ENCODE measurements at regions not wholly inside any gene's neighbourhood (a gene's known extent, or its start where the extent isn't known, plus 50 kb on each side); places are given as distances from the start of the nearest gene placed in this dataset.

- Mint-ChIP-seq H3K27me3 (ENCODE audit: low read depth, unreplicated experiment) (no peaks in the 10 kb centered on the region), H3K27ac (ENCODE audit: unreplicated experiment) (no peak overlapping the region)
Measured at GRCh38 chr3:182390421-182390820, 402.9 kb upstream of the ATP11B start.

GRCh38 chr3:182392182-182392937 lies 400.9 kb upstream of the ATP11B start:
- Histone ChIP-seq H3K4me1 (ENCODE audit: insufficient read depth, low read length) (peaks cover 7% of the 10 kb centered on the region), H2AFZ (ENCODE audit: low read depth, low read length) (no peak overlapping the region), H3K4me2 (ENCODE audit: low read length) (no peak overlapping the region), H3K9me3 (ENCODE audit: insufficient read depth, low read depth, low read length) (no peaks in the 10 kb centered on the region), H4K20me1 (ENCODE audit: insufficient read depth, low read length) (no peaks in the 10 kb centered on the region), H3K27me3 (ENCODE audit: insufficient read depth, low read length) (no peaks in the 10 kb centered on the region), H3K4me3 (ENCODE audit: insufficient read depth, low read depth, low read length) (no peak overlapping the region), H3K9ac (ENCODE audit: low read length) (no peak overlapping the region), H3K27ac (ENCODE audit: low read depth, low read length) (no peak overlapping the region), H3K36me3 (ENCODE audit: insufficient read depth, low read length) (no peaks in the 10 kb centered on the region), H3K79me2 (ENCODE audit: insufficient read depth, low read length) (no peaks in the 10 kb centered on the region)
- no peaks in the 10 kb centered on the region for H3K9me3 Mint-ChIP-seq (ENCODE audit: unreplicated experiment)
- no peak overlapping the region for H3K27ac Mint-ChIP-seq (ENCODE audit: unreplicated experiment)
- DNase-seq (ENCODE audit: low read depth), result no peak
- FAIRE-seq, result no peak
- H3K4me3 Mint-ChIP-seq (ENCODE audit: unreplicated experiment), result no peak overlapping the region
- H3K4me1 Mint-ChIP-seq (ENCODE audit: low read depth, unreplicated experiment), result no peaks in the 10 kb centered on the region
- H3K36me3 Mint-ChIP-seq (ENCODE audit: low read depth, unreplicated experiment), result no peaks in the 10 kb centered on the region
- no peaks in the 10 kb centered on the region for H3K27me3 Mint-ChIP-seq (ENCODE audit: low read depth, unreplicated experiment)
- TF ChIP-seq EZH2 (IDR thresholded peaks at IDR 0.05; ENCODE audit: insufficient read depth, low read length) (no peak), CTCF (IDR thresholded peaks at IDR 0.05; ENCODE audit: insufficient read depth, low read depth, low read length) (no peak)

More at GRCh38 chr3:182390421-182390820, 402.9 kb upstream of the ATP11B start:
- Histone ChIP-seq H3K9ac (ENCODE audit: low read length) (no peak overlapping the region), H3K36me3 (ENCODE audit: insufficient read depth, low read length) (no peaks in the 10 kb centered on the region), H3K27ac (ENCODE audit: low read depth, low read length) (no peak overlapping the region), H3K4me2 (ENCODE audit: low read length) (no peak overlapping the region), H4K20me1 (ENCODE audit: insufficient read depth, low read length) (no peaks in the 10 kb centered on the region), H3K27me3 (ENCODE audit: insufficient read depth, low read length) (no peaks in the 10 kb centered on the region), H3K79me2 (ENCODE audit: insufficient read depth, low read length) (no peaks in the 10 kb centered on the region), H2AFZ (ENCODE audit: low read depth, low read length) (no peak overlapping the region), H3K4me1 (ENCODE audit: insufficient read depth, low read length) (peaks cover 7% of the 10 kb centered on the region), H3K9me3 (ENCODE audit: insufficient read depth, low read depth, low read length) (no peaks in the 10 kb centered on the region), H3K4me3 (ENCODE audit: insufficient read depth, low read depth, low read length) (no peak overlapping the region)
- Mint-ChIP-seq H3K36me3 (ENCODE audit: low read depth, unreplicated experiment) (no peaks in the 10 kb centered on the region), H3K9me3 (ENCODE audit: unreplicated experiment) (no peaks in the 10 kb centered on the region), H3K4me3 (ENCODE audit: unreplicated experiment) (no peak overlapping the region), H3K4me1 (ENCODE audit: low read depth, unreplicated experiment) (no peaks in the 10 kb centered on the region)
- TF ChIP-seq EZH2 (IDR thresholded peaks at IDR 0.05; ENCODE audit: insufficient read depth, low read length) (no peak), CTCF (IDR thresholded peaks at IDR 0.05; ENCODE audit: insufficient read depth, low read depth, low read length) (no peak)
- DNase-seq (ENCODE audit: low read depth) (no peak), FAIRE-seq (no peak)

GRCh38 chr3:182393151-182393550 lies 400.2 kb upstream of the ATP11B start:
- Histone ChIP-seq H3K36me3 (ENCODE audit: insufficient read depth, low read length) (no peaks in the 10 kb centered on the region), H3K4me1 (ENCODE audit: insufficient read depth, low read length) (peaks cover 7% of the 10 kb centered on the region), H3K4me3 (ENCODE audit: insufficient read depth, low read depth, low read length) (no peak overlapping the region), H3K9ac (ENCODE audit: low read length) (no peak overlapping the region), H3K27me3 (ENCODE audit: insufficient read depth, low read length) (no peaks in the 10 kb centered on the region), H3K9me3 (ENCODE audit: insufficient read depth, low read depth, low read length) (no peaks in the 10 kb centered on the region), H4K20me1 (ENCODE audit: insufficient read depth, low read length) (no peaks in the 10 kb centered on the region), H2AFZ (ENCODE audit: low read depth, low read length) (no peak overlapping the region), H3K79me2 (ENCODE audit: insufficient read depth, low read length) (no peaks in the 10 kb centered on the region), H3K4me2 (ENCODE audit: low read length) (no peak overlapping the region), H3K27ac (ENCODE audit: low read depth, low read length) (no peak overlapping the region)
- Mint-ChIP-seq H3K27ac (ENCODE audit: unreplicated experiment) (no peak overlapping the region), H3K9me3 (ENCODE audit: unreplicated experiment) (no peaks in the 10 kb centered on the region), H3K27me3 (ENCODE audit: low read depth, unreplicated experiment) (peaks cover under 1% of the 10 kb centered on the region), H3K4me1 (ENCODE audit: low read depth, unreplicated experiment) (no peaks in the 10 kb centered on the region), H3K4me3 (ENCODE audit: unreplicated experiment) (no peak overlapping the region), H3K36me3 (ENCODE audit: low read depth, unreplicated experiment) (no peaks in the 10 kb centered on the region)
- DNase-seq (ENCODE audit: low read depth), result no peak
- no peak for FAIRE-seq
- TF ChIP-seq CTCF (IDR thresholded peaks at IDR 0.05; ENCODE audit: insufficient read depth, low read depth, low read length) (no peak), EZH2 (IDR thresholded peaks at IDR 0.05; ENCODE audit: insufficient read depth, low read length) (no peak)

Measured in astrocyte (in vitro differentiated cells and primary cell).